HEK293 (cell line): ENCODE measurements at regions not wholly inside any gene's neighbourhood (a gene's known extent, or its start where the extent isn't known, plus 50 kb on each side); places are given as distances from the start of the nearest gene placed in this dataset.

ENCODE experiments used
- CTCF ChIA-PET: fragments of 350-600 bp; formaldehyde crosslinking; extraction: SDS; loops from one replicate; lab custom pipeline; 2021; ENCODE audit warnings: antibody characterized with exemption; lab: Yijun Ruan, JAX
- POLR2A ChIA-PET: fragments of 300-600 bp; formaldehyde crosslinking; extraction: SDS; loops from one replicate; lab custom pipeline; 2020; ENCODE audit warnings: antibody characterized with exemption, inconsistent platforms; lab: Yijun Ruan, JAX
- H3K27ac ChIP-seq: fragments of 200-500 bp; sonication (Bioruptor generic); 2 replicates; pipeline ENCODE4 v1.5.1; 2014; ENCODE audit warnings: low read depth, low read length, control low read depth, inconsistent platforms; ENCODE audit errors: extremely low read depth
- H3K36me3 ChIP-seq, 2 experiments: fragments of 200-500 bp in 1 of 2; sonication (Bioruptor generic) in 1 of 2; 1 replicate in 1 of 2; 2 replicates in 1 of 2; pipeline ENCODE4 v1.5.1; 2014 to 2017; ENCODE audit warnings: inconsistent platforms in 2 of 2, low read length in 2 of 2; ENCODE audit not compliant: control insufficient read depth in 2 of 2, insufficient read depth in 1 of 2
- H3K4me1 ChIP-seq: fragments of 200-500 bp; sonication (Bioruptor generic); 2 replicates; pipeline ENCODE4 v1.5.1; 2014; ENCODE audit warnings: mild to moderate bottlenecking, low read length, inconsistent platforms; ENCODE audit not compliant: control insufficient read depth, insufficient read depth
- H3K4me3 ChIP-seq: 2 replicates; pipeline ENCODE4 v1.5.1; 2011; ENCODE audit warnings: low read depth, mild to moderate bottlenecking, control low read depth, low read length, moderate library complexity
- H3K9me3 ChIP-seq: fragments of 200-500 bp; sonication (Bioruptor generic); 2 replicates; pipeline ENCODE4 v1.5.1; 2014; ENCODE audit warnings: low read depth, low read length, inconsistent platforms; ENCODE audit not compliant: control insufficient read depth, insufficient read depth
- ATF2 ChIP-seq: fragments of 450-650 bp; formaldehyde crosslinking; IDR thresholded peaks from 2 replicates; pipeline ENCODE4 v1.5.1; 2016; ENCODE audit warnings: missing biosample characterization, missing genetic modification characterization, low read depth
- ELK4 ChIP-seq: IDR thresholded peaks from 2 replicates; pipeline ENCODE4 v1.6.1; 2011; ENCODE audit warnings: mild to moderate bottlenecking, low read depth, low read length, borderline replicate concordance
- RBAK ChIP-seq: fragments of 450-650 bp; formaldehyde crosslinking; IDR thresholded peaks from 2 replicates; pipeline ENCODE4 v1.5.1; 2016; ENCODE audit warnings: missing biosample characterization, missing genetic modification characterization
- ZBTB1 ChIP-seq: fragments of 450-650 bp; formaldehyde crosslinking; IDR thresholded peaks from 2 replicates; pipeline ENCODE4 v1.5.1; 2016; ENCODE audit warnings: missing biosample characterization, missing genetic modification characterization
- ZBTB10 ChIP-seq: fragments of 450-650 bp; formaldehyde crosslinking; IDR thresholded peaks from 2 replicates; pipeline ENCODE4 v1.5.1; 2016; ENCODE audit warnings: missing biosample characterization, missing genetic modification characterization
- ZBTB11 ChIP-seq: fragments of 450-650 bp; formaldehyde crosslinking; conservative IDR thresholded peaks from 2 replicates; pipeline ENCODE4 v1.5.1; 2016; ENCODE audit warnings: low read depth, missing biosample characterization, missing genetic modification characterization
- ZFHX2 ChIP-seq: fragments of 450-650 bp; formaldehyde crosslinking; conservative IDR thresholded peaks from 2 replicates; pipeline ENCODE4 v1.5.1; 2016; ENCODE audit warnings: missing biosample characterization, missing genetic modification characterization
- ZIC2 ChIP-seq: fragments of 450-650 bp; formaldehyde crosslinking; IDR thresholded peaks from 2 replicates; pipeline ENCODE4 v1.5.1; 2016; ENCODE audit warnings: missing biosample characterization, missing genetic modification characterization
- ZNF148 ChIP-seq: fragments of 450-650 bp; formaldehyde crosslinking; IDR thresholded peaks from 2 replicates; pipeline ENCODE4 v1.5.0; 2017; ENCODE audit warnings: missing biosample characterization, missing genetic modification characterization, borderline replicate concordance
- ZNF174 ChIP-seq: fragments of 450-650 bp; formaldehyde crosslinking; IDR thresholded peaks from 2 replicates; pipeline ENCODE4 v1.5.0; 2017; ENCODE audit warnings: missing biosample characterization, mild to moderate bottlenecking, missing genetic modification characterization
- ZNF221 ChIP-seq: fragments of 450-650 bp; formaldehyde crosslinking; IDR thresholded peaks from 2 replicates; pipeline ENCODE4 v1.5.1; 2017; ENCODE audit warnings: missing biosample characterization, missing genetic modification characterization, borderline replicate concordance
- ZNF24 ChIP-seq: fragments of 450-650 bp; formaldehyde crosslinking; IDR thresholded peaks from 2 replicates; pipeline ENCODE4 v1.5.1; 2016; ENCODE audit warnings: missing biosample characterization, missing genetic modification characterization
- ZNF248 ChIP-seq: fragments of 450-650 bp; formaldehyde crosslinking; IDR thresholded peaks from 2 replicates; pipeline ENCODE4 v1.5.1; 2017; ENCODE audit warnings: missing biosample characterization, missing genetic modification characterization
- ZNF394 ChIP-seq: fragments of 450-650 bp; formaldehyde crosslinking; IDR thresholded peaks from 2 replicates; pipeline ENCODE4 v1.5.1; 2016; ENCODE audit warnings: missing biosample characterization, missing genetic modification characterization, mild to moderate bottlenecking, moderate library complexity, borderline replicate concordance
- ZNF747 ChIP-seq: fragments of 450-650 bp; formaldehyde crosslinking; IDR thresholded peaks from 2 replicates; pipeline ENCODE4 v1.5.1; 2016; ENCODE audit warnings: missing biosample characterization, missing genetic modification characterization
- ZNF837 ChIP-seq: fragments of 450-650 bp; formaldehyde crosslinking; IDR thresholded peaks from 2 replicates; pipeline ENCODE4 v1.5.1; 2016; ENCODE audit warnings: missing biosample characterization, missing genetic modification characterization

GRCh38 chr20:59451641-59452040, 151.2 kb downstream of the EDN3 start (continued):
- no peak for TF ChIP-seq ZBTB11 (tag by site-specific recombination)
- TF ChIP-seq ZNF174 (tag by site-specific recombination), result no peak
- no peak for TF ChIP-seq ZNF747
- TF ChIP-seq ZBTB1 (tag by site-specific recombination), result no peak
- TF ChIP-seq ZNF837 (tag by site-specific recombination), result no peak
- TF ChIP-seq ELK4, result no peak

- CTCF ChIA-PET, result interaction anchor here (1.2 kb wide), 1 partner anchor 972 kb away, joined by 3 read pairs; no protein-coding TSS in a partner anchor
- TF ChIP-seq ATF2 (tag by site-specific recombination) (no peak), ZNF24 (tag by site-specific recombination) (no peak), ZBTB10 (no peak), ZNF394 (tag by site-specific recombination) (no peak), RBAK (tag by site-specific recombination) (no peak), ZNF248 (tag by site-specific recombination) (no peak)
- H3K36me3 ChIP-seq, result no peaks in the 10 kb centered on the region
- H3K4me1 ChIP-seq, result no peaks in the 10 kb centered on the region
- POLR2A ChIA-PET, result no interaction called here
- no peaks in the 10 kb centered on the region for H3K9me3 ChIP-seq
- no peak overlapping the region for H3K4me3 ChIP-seq
- H3K27ac ChIP-seq, result no peak overlapping the region
Measured at GRCh38 chr20:59452856-59453255, 151.5 kb upstream of the PHACTR3 start.

GRCh38 chr20:59453759-59454560, 150.4 kb upstream of the PHACTR3 start:
- TF ChIP-seq ZNF221 (tag by site-specific recombination) (no peak), ZIC2 (tag by site-specific recombination) (peak; percentile 67), ZFHX2 (tag by site-specific recombination) (no peak), ZNF148 (no peak)
- CTCF ChIA-PET, result interaction anchor here (0.7 to 2.0 kb wide), 5 partner anchors 42 to 1224 kb away, joined by 3 to 7 read pairs (median 3); no protein-coding TSS in a partner anchor
- no peak overlapping the region for H3K4me3 ChIP-seq
- no peaks in the 10 kb centered on the region for H3K4me1 ChIP-seq
- no peaks in the 10 kb centered on the region for H3K9me3 ChIP-seq
- no peaks in the 10 kb centered on the region for H3K36me3 ChIP-seq
- POLR2A ChIA-PET, result no interaction called here
- H3K27ac ChIP-seq, result no peak overlapping the region
